ENCODE measurements at regions not wholly inside any gene's neighbourhood (a gene's known extent, or its start where the extent isn't known, plus 50 kb on each side); places are given as distances from the start of the nearest gene placed in this dataset.

GRCh38 chr21:38956007-38956406, 150.3 kb downstream of the ETS2 start:
- TF ChIP-seq, protein P1, sequence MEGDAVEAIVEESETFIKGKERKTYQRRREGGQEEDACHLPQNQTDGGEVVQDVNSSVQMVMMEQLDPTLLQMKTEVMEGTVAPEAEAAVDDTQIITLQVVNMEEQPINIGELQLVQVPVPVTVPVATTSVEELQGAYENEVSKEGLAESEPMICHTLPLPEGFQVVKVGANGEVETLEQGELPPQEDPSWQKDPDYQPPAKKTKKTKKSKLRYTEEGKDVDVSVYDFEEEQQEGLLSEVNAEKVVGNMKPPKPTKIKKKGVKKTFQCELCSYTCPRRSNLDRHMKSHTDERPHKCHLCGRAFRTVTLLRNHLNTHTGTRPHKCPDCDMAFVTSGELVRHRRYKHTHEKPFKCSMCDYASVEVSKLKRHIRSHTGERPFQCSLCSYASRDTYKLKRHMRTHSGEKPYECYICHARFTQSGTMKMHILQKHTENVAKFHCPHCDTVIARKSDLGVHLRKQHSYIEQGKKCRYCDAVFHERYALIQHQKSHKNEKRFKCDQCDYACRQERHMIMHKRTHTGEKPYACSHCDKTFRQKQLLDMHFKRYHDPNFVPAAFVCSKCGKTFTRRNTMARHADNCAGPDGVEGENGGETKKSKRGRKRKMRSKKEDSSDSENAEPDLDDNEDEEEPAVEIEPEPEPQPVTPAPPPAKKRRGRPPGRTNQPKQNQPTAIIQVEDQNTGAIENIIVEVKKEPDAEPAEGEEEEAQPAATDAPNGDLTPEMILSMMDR (IDR thresholded peaks at IDR 0.05): no peak
- TF ChIP-seq POLR2AphosphoS5 (IDR thresholded peaks at IDR 0.05): no peak
